ENCODE measurements at regions not wholly inside any gene's neighbourhood (a gene's known extent, or its start where the extent isn't known, plus 50 kb on each side); places are given as distances from the start of the nearest gene placed in this dataset.
A peak's percentile ranks its signal among the peaks of the same experiment; 100 is the strongest.

DNA sequence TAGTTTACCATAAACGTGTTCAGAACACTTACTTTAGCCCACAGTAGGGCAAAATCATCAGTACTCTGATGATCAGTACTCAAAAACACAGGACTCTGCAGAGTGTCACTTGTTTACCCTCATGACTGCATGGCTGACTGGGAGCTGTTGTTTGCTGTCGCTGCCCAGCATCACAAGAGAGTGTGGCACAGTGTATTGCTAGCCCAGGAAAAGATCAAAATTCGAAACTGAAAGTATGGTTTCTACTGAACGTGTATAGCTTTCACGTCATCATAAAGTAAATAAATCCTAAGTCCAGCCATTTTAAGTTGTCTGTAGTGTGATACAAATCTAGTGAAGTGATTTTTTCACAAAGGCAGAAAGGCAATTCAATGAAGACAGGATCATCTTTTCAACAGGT lies 184.6 kb downstream of the RAMP3 start:
- H3K27me3 ChIP-seq (ENCODE audit: insufficient read depth, poor library complexity, severe bottlenecking), result peaks cover 49% of the 10 kb centered on the region
- no peaks in the 10 kb centered on the region for H3K4me1 ChIP-seq (ENCODE audit: insufficient read depth, poor library complexity, severe bottlenecking)
- ATAC-seq (ENCODE audit: low read depth) (no peak), DNase-seq (ENCODE audit: low spot score) (no peak)
- no peak overlapping the region for H3K4me3 ChIP-seq (ENCODE audit: severe bottlenecking)
- H3K36me3 ChIP-seq (ENCODE audit: low read depth), result no peaks in the 10 kb centered on the region
- H3K9me3 ChIP-seq (ENCODE audit: severe bottlenecking), result peaks cover 2% of the 10 kb centered on the region
- no peak overlapping the region for H3K27ac ChIP-seq (ENCODE audit: poor library complexity, severe bottlenecking)
- no peak for TF ChIP-seq CTCF (IDR thresholded peaks at IDR 0.05; ENCODE audit: poor library complexity, severe bottlenecking)

- ATAC-seq (ENCODE audit: low read depth) (no peak), DNase-seq (ENCODE audit: low spot score) (no peak)
- H3K36me3 ChIP-seq (ENCODE audit: low read depth), result no peaks in the 10 kb centered on the region
Measured at GRCh38 chr7:45343746-45344145, 186.2 kb downstream of the RAMP3 start.

DNA sequence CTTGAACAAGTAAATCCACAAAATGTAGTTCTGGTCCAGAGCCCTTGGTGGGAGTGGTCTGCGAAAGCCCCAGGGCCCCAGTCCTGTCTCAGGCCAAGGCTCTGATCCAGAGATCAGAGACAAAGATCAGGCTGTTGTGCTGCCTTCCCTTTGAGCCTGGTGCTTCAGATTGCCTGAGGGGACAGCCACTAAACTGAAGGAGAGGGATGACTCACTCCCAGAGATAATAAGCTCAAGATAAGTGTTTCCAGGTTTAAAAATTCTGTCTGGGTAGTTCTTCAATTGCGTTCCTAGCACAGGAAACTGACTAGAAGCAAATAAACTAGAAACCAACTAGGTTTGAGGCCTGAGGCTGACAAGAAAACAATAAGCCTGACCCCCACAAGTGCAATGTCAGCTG lies 190.2 kb downstream of the RAMP3 start:
- Histone ChIP-seq H3K9me3 (ENCODE audit: severe bottlenecking) (no peaks in the 10 kb centered on the region), H3K27me3 (ENCODE audit: insufficient read depth, poor library complexity, severe bottlenecking) (peaks cover 22% of the 10 kb centered on the region), H3K36me3 (ENCODE audit: low read depth) (no peaks in the 10 kb centered on the region), H3K27ac (ENCODE audit: poor library complexity, severe bottlenecking) (no peak overlapping the region), H3K4me1 (ENCODE audit: insufficient read depth, poor library complexity, severe bottlenecking) (no peaks in the 10 kb centered on the region), H3K4me3 (ENCODE audit: severe bottlenecking) (no peak overlapping the region)
- no peak for TF ChIP-seq CTCF (IDR thresholded peaks at IDR 0.05; ENCODE audit: poor library complexity, severe bottlenecking)
- ATAC-seq (ENCODE audit: low read depth) (peak; percentile 70), DNase-seq (ENCODE audit: low spot score) (no peak)

More at GRCh38 chr7:45343746-45344145, 186.2 kb downstream of the RAMP3 start:
- Histone ChIP-seq H3K4me3 (ENCODE audit: severe bottlenecking) (no peak overlapping the region), H3K4me1 (ENCODE audit: insufficient read depth, poor library complexity, severe bottlenecking) (no peaks in the 10 kb centered on the region), H3K27ac (ENCODE audit: poor library complexity, severe bottlenecking) (no peak overlapping the region), H3K9me3 (ENCODE audit: severe bottlenecking) (peaks cover 2% of the 10 kb centered on the region), H3K27me3 (ENCODE audit: insufficient read depth, poor library complexity, severe bottlenecking) (peaks cover 49% of the 10 kb centered on the region)
- no peak for TF ChIP-seq CTCF (IDR thresholded peaks at IDR 0.05; ENCODE audit: poor library complexity, severe bottlenecking)

DNA sequence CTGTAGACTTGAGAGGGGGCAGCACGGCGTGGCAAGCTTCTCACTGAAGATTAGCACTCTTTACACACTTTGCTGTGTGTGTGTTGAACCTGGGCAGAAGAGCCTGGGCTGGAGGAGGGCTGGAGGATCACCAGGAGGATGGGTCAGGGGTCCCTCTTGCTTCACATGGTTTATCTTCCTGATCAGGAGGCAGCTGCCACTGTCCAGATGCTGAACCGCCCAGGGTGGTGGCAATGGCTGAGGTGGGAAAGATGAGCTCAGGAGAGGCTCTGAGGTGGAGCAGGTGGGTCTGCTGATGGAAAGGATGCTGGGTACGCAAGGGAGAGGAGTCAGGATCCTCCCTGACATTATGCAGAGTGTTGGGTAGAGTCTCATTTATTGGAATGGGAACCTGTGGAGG lies 191.5 kb downstream of the RAMP3 start:
- Histone ChIP-seq H3K36me3 (ENCODE audit: low read depth) (no peaks in the 10 kb centered on the region), H3K4me1 (ENCODE audit: insufficient read depth, poor library complexity, severe bottlenecking) (no peaks in the 10 kb centered on the region), H3K4me3 (ENCODE audit: severe bottlenecking) (no peak overlapping the region), H3K27ac (ENCODE audit: poor library complexity, severe bottlenecking) (no peak overlapping the region), H3K27me3 (ENCODE audit: insufficient read depth, poor library complexity, severe bottlenecking) (peaks cover 17% of the 10 kb centered on the region), H3K9me3 (ENCODE audit: severe bottlenecking) (no peaks in the 10 kb centered on the region)
- no peak for TF ChIP-seq CTCF (IDR thresholded peaks at IDR 0.05; ENCODE audit: poor library complexity, severe bottlenecking)
- DNase-seq (ENCODE audit: low spot score), result no peak
- no peak for ATAC-seq (ENCODE audit: low read depth)

- ATAC-seq (ENCODE audit: low read depth), result no peak
- H3K36me3 ChIP-seq (ENCODE audit: low read depth), result no peaks in the 10 kb centered on the region
- H3K27me3 ChIP-seq (ENCODE audit: insufficient read depth, poor library complexity, severe bottlenecking), result peaks cover 16% of the 10 kb centered on the region
- H3K27ac ChIP-seq (ENCODE audit: poor library complexity, severe bottlenecking), result no peak overlapping the region
- DNase-seq (ENCODE audit: low spot score), result no peak
- no peaks in the 10 kb centered on the region for H3K9me3 ChIP-seq (ENCODE audit: severe bottlenecking)
- TF ChIP-seq CTCF (IDR thresholded peaks at IDR 0.05; ENCODE audit: poor library complexity, severe bottlenecking), result no peak
- no peak overlapping the region for H3K4me3 ChIP-seq (ENCODE audit: severe bottlenecking)
- H3K4me1 ChIP-seq (ENCODE audit: insufficient read depth, poor library complexity, severe bottlenecking), result no peaks in the 10 kb centered on the region
Measured at GRCh38 chr7:45350896-45351295, 193.3 kb downstream of the RAMP3 start.

Data from RWPE2 (cell line).